ENCODE measurements at regions not wholly inside any gene's neighbourhood (a gene's known extent, or its start where the extent isn't known, plus 50 kb on each side); places are given as distances from the start of the nearest gene placed in this dataset.
"Not testable (repeated sequence)": the region's sequence is repeated elsewhere in the genome, so short reads cannot be mapped to it uniquely, and the experiment has no call there.

DNA sequence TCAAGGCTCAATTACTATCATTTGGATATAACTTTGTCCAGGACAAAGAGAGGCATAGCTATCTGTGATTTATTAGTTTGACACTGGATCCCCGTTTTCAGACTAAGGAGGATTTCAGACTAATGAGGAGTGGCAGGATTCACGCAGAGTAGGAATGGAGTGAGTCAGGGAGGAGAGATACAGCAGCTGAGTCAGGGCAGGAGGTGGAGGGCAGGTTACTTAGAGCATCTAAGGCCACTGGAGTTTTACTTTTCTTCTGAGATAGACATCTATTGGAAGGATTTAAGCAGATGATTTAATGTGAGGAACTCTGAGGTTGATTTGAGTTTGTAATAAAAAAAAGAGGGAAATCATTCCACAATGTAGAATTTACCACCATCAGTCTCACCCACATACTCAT lies 110.6 kb downstream of the RPIA start:
- not testable (repeated sequence) for H3K9me3 Mint-ChIP-seq; H3K4me3 Mint-ChIP-seq; H3K4me1 Mint-ChIP-seq (ENCODE audit: low read depth); H3K36me3 Mint-ChIP-seq (ENCODE audit: low read depth); H3K27ac Mint-ChIP-seq; H3K27me3 Mint-ChIP-seq

DNA sequence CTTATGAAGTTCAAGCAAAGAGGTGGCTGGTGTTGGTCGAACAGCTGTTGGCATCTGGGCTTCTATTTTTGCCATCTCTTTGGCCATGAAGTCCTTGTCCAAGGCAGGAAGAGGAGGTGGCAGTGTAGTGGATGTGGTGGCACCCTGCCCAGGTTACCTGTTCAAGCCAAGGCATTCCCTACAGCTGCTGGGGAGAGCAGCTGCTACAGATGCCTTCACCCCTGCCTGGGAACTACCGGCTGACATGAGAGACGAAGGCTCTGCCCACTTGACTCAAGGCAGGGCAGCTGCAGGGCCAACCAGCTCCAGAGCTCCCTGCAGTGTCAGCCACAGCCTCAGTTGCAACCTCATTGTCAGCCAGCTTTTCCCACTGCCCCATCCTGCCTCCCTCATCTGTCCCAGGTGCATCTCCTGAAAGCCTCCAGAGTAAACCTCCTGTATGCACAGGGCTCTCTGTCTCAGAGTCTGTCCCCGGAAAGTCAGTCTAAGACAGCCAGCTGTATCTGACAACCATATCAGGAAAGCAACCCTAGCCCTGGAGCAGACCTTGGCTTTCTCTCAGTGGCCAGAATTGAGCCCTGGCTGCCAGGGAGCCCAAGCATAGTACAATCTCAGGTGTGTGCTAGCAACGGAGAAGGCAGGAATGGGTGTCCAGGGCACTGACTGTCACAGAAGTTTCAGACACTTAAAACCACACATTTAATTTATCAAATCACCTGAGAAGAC lies 115.9 kb downstream of the RPIA start:
- Mint-ChIP-seq H3K4me3 (no peak overlapping the region), H3K27ac (no peak overlapping the region), H3K9me3 (no peaks in the 10 kb centered on the region), H3K36me3 (ENCODE audit: low read depth) (no peaks in the 10 kb centered on the region), H3K27me3 (no peaks in the 10 kb centered on the region), H3K4me1 (ENCODE audit: low read depth) (no peaks in the 10 kb centered on the region)

DNA sequence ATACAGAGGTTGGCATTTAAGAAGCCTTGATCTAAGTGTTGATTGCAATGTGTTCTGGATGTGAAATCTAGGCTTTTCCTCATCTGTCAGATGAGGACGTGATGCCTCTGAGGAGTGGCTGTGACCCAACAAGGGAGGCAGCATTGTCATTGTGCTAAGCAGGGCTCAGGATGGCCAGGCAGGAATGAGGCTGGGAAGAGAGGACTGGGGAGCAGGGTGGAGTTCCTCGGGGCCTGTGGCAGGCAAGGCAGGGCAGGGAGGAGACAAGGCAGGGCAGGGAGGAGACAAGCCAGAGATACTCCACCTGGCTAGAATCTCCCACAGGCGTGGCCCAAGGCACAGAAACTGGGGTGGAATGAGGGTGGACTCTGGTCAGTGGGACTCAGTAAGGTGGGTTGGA lies 116.6 kb downstream of the RPIA start:
- no peak overlapping the region for H3K27ac Mint-ChIP-seq
- no peak overlapping the region for H3K4me3 Mint-ChIP-seq
- H3K9me3 Mint-ChIP-seq: no peaks in the 10 kb centered on the region
- H3K27me3 Mint-ChIP-seq: no peaks in the 10 kb centered on the region
- no peaks in the 10 kb centered on the region for H3K36me3 Mint-ChIP-seq (ENCODE audit: low read depth)
- H3K4me1 Mint-ChIP-seq (ENCODE audit: low read depth): no peaks in the 10 kb centered on the region

DNA sequence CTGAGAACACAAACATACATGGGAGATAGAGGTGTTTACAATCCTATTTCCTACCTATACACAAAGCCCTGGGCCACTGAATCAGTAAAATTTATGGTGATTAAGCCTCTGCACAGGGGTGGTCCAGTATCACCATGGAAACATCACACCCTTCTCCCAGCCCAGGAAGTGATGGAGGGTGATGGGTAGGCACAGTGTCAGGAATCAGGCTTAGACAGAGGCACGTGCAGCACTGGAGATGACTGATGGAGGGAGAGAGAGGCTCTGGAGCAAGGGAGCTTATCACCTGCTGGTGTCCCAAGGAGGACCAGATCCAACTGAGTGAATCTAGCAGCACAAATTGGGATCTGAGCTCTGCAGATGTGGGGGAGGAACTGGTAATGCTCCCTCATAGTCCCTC lies 117.2 kb downstream of the RPIA start:
- no peak overlapping the region for H3K4me3 Mint-ChIP-seq
- no peak overlapping the region for H3K27ac Mint-ChIP-seq
- H3K4me1 Mint-ChIP-seq (ENCODE audit: low read depth): no peaks in the 10 kb centered on the region
- no peaks in the 10 kb centered on the region for H3K9me3 Mint-ChIP-seq
- no peaks in the 10 kb centered on the region for H3K27me3 Mint-ChIP-seq
- H3K36me3 Mint-ChIP-seq (ENCODE audit: low read depth): no peaks in the 10 kb centered on the region

DNA sequence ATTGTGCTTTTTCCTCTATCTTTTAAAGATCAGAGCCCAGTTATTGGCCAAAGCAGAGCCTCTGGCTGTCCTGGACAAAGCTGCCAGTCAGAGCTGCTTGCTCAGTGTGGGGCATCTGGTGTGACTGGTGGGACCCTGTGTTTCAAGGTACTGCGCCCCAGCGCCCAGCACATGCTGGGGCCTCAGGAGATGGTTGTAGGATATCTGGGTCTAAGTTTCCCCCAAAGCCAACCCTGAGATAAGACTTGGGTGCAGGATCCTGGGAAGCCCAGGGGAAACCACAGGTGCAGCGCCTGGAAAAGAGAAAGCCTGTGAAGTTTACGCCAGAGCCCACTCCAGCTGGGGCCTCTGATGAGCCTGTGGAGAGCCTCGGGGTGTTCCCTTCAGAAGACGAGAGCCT lies 117.7 kb downstream of the RPIA start:
- H3K27ac Mint-ChIP-seq: no peak overlapping the region
- no peaks in the 10 kb centered on the region for H3K27me3 Mint-ChIP-seq
- H3K4me3 Mint-ChIP-seq: no peak overlapping the region
- H3K9me3 Mint-ChIP-seq: no peaks in the 10 kb centered on the region
- H3K36me3 Mint-ChIP-seq (ENCODE audit: low read depth): no peaks in the 10 kb centered on the region
- H3K4me1 Mint-ChIP-seq (ENCODE audit: low read depth): no peaks in the 10 kb centered on the region

DNA sequence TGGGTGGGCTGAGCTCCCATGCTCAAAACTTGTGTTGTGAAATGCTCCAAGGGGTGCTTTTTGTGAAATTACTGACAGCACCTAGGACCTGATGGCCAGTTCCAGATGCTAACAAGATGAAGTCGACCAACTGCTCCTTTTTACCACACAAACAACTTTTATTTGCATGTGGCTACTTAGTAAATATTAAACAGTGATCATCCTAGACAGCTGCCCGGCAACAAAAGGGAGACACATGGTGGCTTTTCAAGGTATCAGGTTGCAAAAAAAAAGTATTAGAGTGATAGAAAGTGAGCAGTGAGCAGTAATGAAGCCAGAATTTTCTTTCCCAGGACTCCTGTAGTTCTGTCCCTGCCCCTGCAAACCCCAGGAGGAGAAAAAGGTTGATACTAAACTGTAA lies 118.5 kb downstream of the RPIA start:
- Mint-ChIP-seq H3K27ac (no peak overlapping the region), H3K4me3 (no peak overlapping the region), H3K36me3 (ENCODE audit: low read depth) (no peaks in the 10 kb centered on the region), H3K9me3 (no peaks in the 10 kb centered on the region), H3K4me1 (ENCODE audit: low read depth) (no peaks in the 10 kb centered on the region), H3K27me3 (no peaks in the 10 kb centered on the region)

DNA sequence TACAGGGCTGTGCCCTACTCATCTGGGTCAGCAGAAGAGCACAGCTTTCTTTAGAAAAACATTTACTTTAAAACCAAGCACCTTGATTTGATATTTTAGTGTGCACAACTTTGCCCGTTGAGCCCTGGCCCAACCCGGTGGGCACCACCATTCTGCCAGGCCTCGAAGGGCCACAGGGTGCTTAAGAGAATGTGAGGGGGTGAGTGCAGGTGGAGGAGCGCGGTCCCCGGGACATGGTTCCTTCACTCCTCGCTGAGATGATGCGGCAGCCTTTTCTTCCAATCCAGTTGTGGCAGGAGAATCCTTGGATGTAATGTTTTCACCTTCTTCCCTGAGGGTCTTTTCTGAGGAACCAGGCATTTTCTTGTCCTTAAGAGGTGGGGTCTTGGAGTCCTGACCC lies 119.0 kb downstream of the RPIA start:
- Mint-ChIP-seq H3K9me3 (no peaks in the 10 kb centered on the region), H3K4me1 (ENCODE audit: low read depth) (no peaks in the 10 kb centered on the region), H3K36me3 (ENCODE audit: low read depth) (no peaks in the 10 kb centered on the region), H3K27ac (no peak overlapping the region), H3K4me3 (no peak overlapping the region), H3K27me3 (no peaks in the 10 kb centered on the region)

DNA sequence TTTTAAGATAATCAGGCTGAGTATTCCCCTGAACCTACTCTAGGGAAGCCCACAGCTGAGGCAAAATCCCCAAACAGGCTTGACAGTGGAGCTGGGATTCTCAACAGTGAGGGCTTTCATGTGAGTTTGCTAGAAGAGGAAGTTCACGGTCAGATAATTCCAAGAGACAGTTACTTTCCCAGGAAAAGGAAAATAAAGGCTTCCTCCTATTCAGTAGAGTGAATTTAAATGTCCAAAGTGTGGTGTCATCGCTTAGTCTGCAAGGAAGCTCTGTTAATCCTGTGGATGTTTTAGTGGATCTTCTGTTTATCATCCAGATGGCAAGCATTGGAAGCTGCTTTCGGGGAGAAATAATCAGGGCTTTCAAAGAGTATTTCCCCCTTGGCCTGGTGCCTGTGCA lies 119.8 kb downstream of the RPIA start:
- no peaks in the 10 kb centered on the region for H3K27me3 Mint-ChIP-seq
- H3K4me1 Mint-ChIP-seq (ENCODE audit: low read depth): no peaks in the 10 kb centered on the region
- H3K36me3 Mint-ChIP-seq (ENCODE audit: low read depth): no peaks in the 10 kb centered on the region
- peaks cover 2% of the 10 kb centered on the region for H3K9me3 Mint-ChIP-seq
- H3K4me3 Mint-ChIP-seq: no peak overlapping the region
- no peak overlapping the region for H3K27ac Mint-ChIP-seq

DNA sequence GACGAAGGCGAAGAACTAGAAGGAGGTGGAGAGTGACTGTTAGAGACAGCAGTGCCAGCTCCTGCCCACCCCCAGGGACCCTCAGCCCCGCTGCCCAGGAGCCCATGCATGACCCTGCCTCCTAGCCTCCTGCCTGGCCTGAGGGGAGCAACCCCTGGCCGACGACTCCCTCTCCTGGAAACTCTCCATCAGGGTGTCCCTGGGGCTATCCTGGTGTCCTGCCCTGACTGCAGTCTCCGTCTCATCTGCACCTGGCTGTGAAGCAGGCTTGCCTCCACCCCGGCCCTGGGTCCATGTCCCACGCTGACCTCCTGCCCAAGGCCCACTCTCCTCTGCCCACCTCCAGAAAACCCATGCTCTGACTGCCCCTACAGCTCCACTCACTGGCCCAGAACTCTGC lies 120.2 kb downstream of the RPIA start:
- Mint-ChIP-seq H3K4me1 (ENCODE audit: low read depth) (no peaks in the 10 kb centered on the region), H3K36me3 (ENCODE audit: low read depth) (no peaks in the 10 kb centered on the region), H3K27me3 (no peaks in the 10 kb centered on the region), H3K9me3 (peaks cover 6% of the 10 kb centered on the region), H3K27ac (no peak overlapping the region), H3K4me3 (no peak overlapping the region)

DNA sequence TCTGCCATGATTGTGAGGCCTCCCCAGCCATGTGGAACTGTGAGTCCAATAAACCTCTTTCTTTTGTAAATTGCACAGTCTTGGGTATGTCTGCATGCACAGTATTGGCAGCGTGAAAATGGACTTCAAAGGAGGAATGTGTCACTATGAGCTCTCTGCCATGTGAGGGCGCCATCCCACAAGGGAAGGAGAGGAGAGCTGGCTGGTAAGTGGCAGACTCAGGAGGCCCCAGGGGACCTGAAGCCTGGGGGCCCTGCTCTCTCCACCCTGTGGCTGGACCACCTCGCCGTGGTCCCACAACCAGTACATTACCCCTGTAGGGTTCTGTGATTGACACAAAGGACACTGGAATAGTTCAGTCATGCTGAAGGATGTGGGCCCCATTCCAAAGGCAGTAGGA lies 122.1 kb downstream of the RPIA start:
- H3K9me3 Mint-ChIP-seq: peaks cover 12% of the 10 kb centered on the region
- no peaks in the 10 kb centered on the region for H3K27me3 Mint-ChIP-seq
- no peaks in the 10 kb centered on the region for H3K4me1 Mint-ChIP-seq (ENCODE audit: low read depth)
- no peaks in the 10 kb centered on the region for H3K36me3 Mint-ChIP-seq (ENCODE audit: low read depth)
- no peak overlapping the region for H3K27ac Mint-ChIP-seq
- no peak overlapping the region for H3K4me3 Mint-ChIP-seq

DNA sequence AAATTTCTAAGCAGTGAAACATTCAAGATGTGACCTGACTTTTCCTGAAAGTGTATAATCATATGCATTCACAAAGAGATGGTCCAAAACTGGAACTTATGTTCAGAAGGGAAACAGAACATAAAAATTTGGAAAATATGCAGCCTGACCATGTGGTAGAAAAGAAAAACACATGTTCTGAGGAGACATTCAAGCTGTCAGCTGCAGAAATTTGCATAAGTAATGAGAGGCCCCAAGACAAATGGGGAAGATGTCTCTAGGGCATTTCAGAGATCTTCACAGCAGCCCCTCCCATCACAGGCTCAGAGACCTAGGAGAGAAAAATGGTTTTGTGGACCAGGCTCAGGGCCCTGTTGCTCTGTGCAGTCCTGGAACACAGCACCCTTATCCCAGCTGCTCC lies 123.8 kb downstream of the RPIA start:
- Mint-ChIP-seq H3K36me3 (ENCODE audit: low read depth) (no peaks in the 10 kb centered on the region), H3K27me3 (no peaks in the 10 kb centered on the region), H3K4me3 (no peak overlapping the region), H3K9me3 (peaks cover 12% of the 10 kb centered on the region), H3K4me1 (ENCODE audit: low read depth) (no peaks in the 10 kb centered on the region), H3K27ac (no peak overlapping the region)

DNA sequence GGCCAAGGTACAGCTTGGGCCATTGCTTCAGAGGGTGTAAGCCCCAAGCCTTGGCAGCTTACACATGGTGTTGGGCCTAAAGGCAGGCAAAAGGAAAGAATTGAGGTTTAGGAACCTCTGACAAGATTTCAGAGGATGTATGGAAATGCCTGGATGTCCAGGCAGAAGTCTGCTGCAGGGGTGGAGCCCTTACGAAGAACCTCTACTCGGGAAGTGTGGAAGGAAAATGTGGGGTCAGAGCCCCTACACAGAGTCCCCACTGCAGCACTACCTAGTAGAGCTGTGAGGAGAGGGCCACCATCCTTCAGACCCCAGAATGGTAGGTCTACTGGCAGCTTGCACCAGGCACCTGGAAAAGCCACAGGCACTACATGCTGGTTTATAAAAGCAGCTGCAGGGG lies 124.2 kb downstream of the RPIA start:
- Mint-ChIP-seq H3K4me3 (no peak overlapping the region), H3K27me3 (no peaks in the 10 kb centered on the region), H3K27ac (no peak overlapping the region), H3K9me3 (peaks cover 12% of the 10 kb centered on the region), H3K36me3 (ENCODE audit: low read depth) (no peaks in the 10 kb centered on the region), H3K4me1 (ENCODE audit: low read depth) (no peaks in the 10 kb centered on the region)

DNA sequence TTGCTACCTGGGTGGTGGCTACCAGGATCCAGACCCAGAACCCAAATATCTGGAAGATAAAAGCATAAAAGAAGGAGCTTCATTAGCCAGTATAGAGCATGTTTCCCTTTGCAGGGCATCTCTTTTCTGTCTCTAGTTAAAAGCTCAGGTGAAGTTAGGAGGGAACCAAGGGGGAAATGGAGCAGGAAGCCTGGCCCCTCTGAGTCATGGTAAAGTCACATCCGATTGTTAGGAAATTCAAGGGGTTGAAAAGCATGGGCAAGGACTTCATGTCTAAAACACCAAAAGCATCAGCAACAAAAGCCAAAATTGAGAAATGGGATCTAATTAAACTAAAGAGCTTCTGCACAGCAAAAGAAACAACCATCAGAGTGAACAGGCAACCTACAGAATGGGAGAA lies 126.9 kb downstream of the RPIA start:
- H3K27ac Mint-ChIP-seq: peak overlapping the region; percentile 18
- no peak overlapping the region for H3K4me3 Mint-ChIP-seq
- peaks cover 12% of the 10 kb centered on the region for H3K9me3 Mint-ChIP-seq
- H3K36me3 Mint-ChIP-seq (ENCODE audit: low read depth): no peaks in the 10 kb centered on the region
- no peaks in the 10 kb centered on the region for H3K4me1 Mint-ChIP-seq (ENCODE audit: low read depth)
- no peaks in the 10 kb centered on the region for H3K27me3 Mint-ChIP-seq

DNA sequence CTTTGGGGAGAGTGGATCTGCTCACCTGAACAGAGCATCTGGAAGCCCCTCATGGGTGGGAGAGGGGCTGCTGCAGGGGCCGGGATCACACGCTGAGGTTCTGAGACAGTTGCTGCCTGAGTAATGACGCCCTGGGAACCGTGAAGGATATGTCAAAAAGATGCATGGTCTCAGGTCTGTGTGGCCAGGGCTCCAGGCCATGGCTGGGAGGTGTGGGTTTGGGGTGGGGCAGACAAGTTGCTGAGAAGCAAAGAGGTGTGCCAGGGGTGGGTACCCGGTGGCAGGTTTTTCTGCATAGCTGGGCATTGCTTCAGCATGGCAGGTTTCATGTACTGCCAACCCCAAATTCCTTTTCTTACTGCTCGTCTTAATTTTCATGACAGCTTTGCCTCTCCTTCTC lies 133.5 kb downstream of the RPIA start:
- Mint-ChIP-seq H3K4me1 (ENCODE audit: low read depth) (no peaks in the 10 kb centered on the region), H3K9me3 (no peaks in the 10 kb centered on the region), H3K4me3 (no peak overlapping the region), H3K36me3 (ENCODE audit: low read depth) (no peaks in the 10 kb centered on the region), H3K27me3 (no peaks in the 10 kb centered on the region), H3K27ac (no peak overlapping the region)

DNA sequence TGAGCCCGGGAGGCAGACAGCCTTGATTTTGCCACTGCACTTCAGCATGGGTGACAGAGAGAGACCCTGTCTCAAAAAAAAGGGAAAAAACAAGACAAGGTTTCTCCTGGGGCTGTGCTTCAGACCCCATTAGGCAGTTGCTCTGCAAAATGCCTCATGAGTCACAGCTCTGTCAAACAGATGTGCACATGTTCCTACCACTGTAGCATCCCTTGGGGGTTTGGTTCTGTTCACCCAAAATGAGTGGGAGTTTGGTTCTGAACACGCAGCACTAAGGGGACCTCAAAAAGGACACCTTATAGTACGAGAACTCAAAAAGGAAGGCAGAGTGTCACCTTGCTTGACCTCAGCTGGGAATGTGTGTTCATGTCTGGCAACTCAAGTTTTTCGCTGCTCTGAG lies 134.9 kb downstream of the RPIA start:
- no peaks in the 10 kb centered on the region for H3K9me3 Mint-ChIP-seq
- H3K36me3 Mint-ChIP-seq (ENCODE audit: low read depth): no peaks in the 10 kb centered on the region
- no peak overlapping the region for H3K27ac Mint-ChIP-seq
- no peaks in the 10 kb centered on the region for H3K27me3 Mint-ChIP-seq
- H3K4me3 Mint-ChIP-seq: no peak overlapping the region
- no peaks in the 10 kb centered on the region for H3K4me1 Mint-ChIP-seq (ENCODE audit: low read depth)

DNA sequence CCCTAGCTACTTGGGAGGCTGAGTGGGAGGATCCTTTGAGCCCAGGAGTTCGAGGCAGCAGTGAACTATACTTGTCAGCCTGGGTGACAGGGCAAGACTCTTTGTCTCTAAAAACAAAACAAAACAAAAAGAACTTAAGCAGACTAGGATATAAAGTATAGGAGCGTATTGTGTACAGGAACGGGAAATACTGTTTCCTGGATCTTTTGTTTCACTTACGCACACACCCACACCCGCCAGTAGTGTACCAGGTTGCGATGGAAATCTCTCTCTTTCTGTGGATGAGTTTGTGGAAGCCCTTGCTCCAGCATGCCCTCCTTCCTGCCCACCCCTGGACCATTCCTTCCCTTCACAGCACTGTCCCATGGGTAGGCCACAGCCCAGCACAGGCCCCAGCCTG lies 136.3 kb downstream of the RPIA start:
- Mint-ChIP-seq H3K27me3 (no peaks in the 10 kb centered on the region), H3K27ac (no peak overlapping the region), H3K9me3 (no peaks in the 10 kb centered on the region), H3K36me3 (ENCODE audit: low read depth) (no peaks in the 10 kb centered on the region), H3K4me1 (ENCODE audit: low read depth) (no peaks in the 10 kb centered on the region), H3K4me3 (no peak overlapping the region)

Measured in stimulated activated naive CD8-positive, alpha-beta T cell treated with anti-CD3 and anti-CD28 coated beads, Interleukin-15, Interleukin-2, amounts not matched to agents 100 ng/mL and 50 ng/mL, for 24 hours (primary cell).